GM23248 (cell line): ENCODE measurements at regions not wholly inside any gene's neighbourhood (a gene's known extent, or its start where the extent isn't known, plus 50 kb on each side); places are given as distances from the start of the nearest gene placed in this dataset.
"Not testable (repeated sequence)": the region's sequence is repeated elsewhere in the genome, so short reads cannot be mapped to it uniquely, and the experiment has no call there.

Experiments
- EZH2 ChIP-seq: fragments of 200-600 bp; sonication (generic); IDR thresholded peaks from 2 replicates; pipeline ENCODE4 v1.6.1; 2018; ENCODE audit warnings: antibody characterized with exemption, mild to moderate bottlenecking; ENCODE audit not compliant: insufficient read depth, poor library complexity, severe bottlenecking
- EZH2phosphoT487 ChIP-seq: fragments of 200-600 bp; sonication (generic); IDR thresholded peaks from 2 replicates; pipeline ENCODE4 v1.6.1; 2018; ENCODE audit warnings: antibody characterized with exemption, moderate library complexity, mild to moderate bottlenecking, low read depth; ENCODE audit not compliant: insufficient read depth

DNA sequence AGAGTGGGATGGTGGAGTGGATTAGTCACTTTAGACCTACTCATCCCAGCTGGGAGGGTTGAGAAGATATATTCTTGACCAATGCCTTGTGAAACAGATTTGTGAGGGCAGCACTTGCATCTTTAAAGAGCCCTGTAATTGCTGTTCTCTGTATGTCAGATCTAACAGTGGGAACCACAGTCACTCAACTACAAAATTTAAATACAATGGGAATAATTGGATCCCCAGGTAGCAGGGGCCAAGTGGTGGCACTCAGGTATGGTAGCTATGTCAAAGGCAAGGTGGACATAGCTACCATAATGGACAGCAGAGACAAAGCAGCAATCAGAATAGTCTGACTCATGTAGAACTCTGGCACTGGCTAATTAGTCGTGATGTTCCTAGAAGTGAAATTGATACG, 559.6 kb downstream of the PTPRU start:
- TF ChIP-seq EZH2, EZH2phosphoT487: not testable (repeated sequence)
